ENCODE measurements at regions not wholly inside any gene's neighbourhood (a gene's known extent, or its start where the extent isn't known, plus 50 kb on each side); places are given as distances from the start of the nearest gene placed in this dataset.

DNA sequence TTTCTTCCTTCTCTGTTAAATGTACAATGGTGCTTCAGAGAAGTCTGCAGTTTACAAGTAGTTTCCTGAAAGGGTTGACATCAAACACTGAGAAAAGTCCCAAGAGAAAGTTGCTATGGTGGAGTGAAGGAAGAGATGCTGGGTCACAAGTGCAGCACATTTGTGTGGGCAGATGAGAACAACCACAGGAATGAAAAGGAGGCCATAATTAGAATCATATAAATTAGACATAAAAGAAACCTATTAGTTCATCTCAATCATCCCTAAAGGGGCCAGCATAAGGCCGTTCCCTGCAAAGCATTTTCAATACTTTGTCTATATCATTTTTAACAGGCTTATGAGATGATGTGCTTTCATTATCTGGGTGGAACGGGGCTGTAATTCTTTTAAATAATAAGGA is 359.2 kb downstream of the IRS2 start:
- TF ChIP-seq, protein P1, sequence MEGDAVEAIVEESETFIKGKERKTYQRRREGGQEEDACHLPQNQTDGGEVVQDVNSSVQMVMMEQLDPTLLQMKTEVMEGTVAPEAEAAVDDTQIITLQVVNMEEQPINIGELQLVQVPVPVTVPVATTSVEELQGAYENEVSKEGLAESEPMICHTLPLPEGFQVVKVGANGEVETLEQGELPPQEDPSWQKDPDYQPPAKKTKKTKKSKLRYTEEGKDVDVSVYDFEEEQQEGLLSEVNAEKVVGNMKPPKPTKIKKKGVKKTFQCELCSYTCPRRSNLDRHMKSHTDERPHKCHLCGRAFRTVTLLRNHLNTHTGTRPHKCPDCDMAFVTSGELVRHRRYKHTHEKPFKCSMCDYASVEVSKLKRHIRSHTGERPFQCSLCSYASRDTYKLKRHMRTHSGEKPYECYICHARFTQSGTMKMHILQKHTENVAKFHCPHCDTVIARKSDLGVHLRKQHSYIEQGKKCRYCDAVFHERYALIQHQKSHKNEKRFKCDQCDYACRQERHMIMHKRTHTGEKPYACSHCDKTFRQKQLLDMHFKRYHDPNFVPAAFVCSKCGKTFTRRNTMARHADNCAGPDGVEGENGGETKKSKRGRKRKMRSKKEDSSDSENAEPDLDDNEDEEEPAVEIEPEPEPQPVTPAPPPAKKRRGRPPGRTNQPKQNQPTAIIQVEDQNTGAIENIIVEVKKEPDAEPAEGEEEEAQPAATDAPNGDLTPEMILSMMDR (IDR thresholded peaks at IDR 0.05; ENCODE audit: insufficient read depth, low read depth, low read length) = no peak
- TF ChIP-seq EZH2 (IDR thresholded peaks at IDR 0.05; ENCODE audit: insufficient read depth, low read length) = no peak
